ENCODE measurements at regions not wholly inside any gene's neighbourhood (a gene's known extent, or its start where the extent isn't known, plus 50 kb on each side); places are given as distances from the start of the nearest gene placed in this dataset.

- TF ChIP-seq EZH2 (IDR thresholded peaks at IDR 0.05) (no peak), POLR2AphosphoS5 (IDR thresholded peaks at IDR 0.05; ENCODE audit: borderline replicate concordance, low read depth, low read length) (no peak), FOXP2 (optimal IDR thresholded peaks at IDR 0.05; ENCODE audit: control extremely low read depth, extremely low read length, insufficient read depth) (no peak)
Observed at GRCh38 chr5:152932621-152933020, 527.5 kb upstream of the NMUR2 start.

Data from SK-N-MC (cell line).